ENCODE measurements at regions not wholly inside any gene's neighbourhood (a gene's known extent, or its start where the extent isn't known, plus 50 kb on each side); places are given as distances from the start of the nearest gene placed in this dataset.

GRCh38 chr18:30527917-30528316 is 514.6 kb downstream of the DSC3 start:
- no peak for TF ChIP-seq CTCF (IDR thresholded peaks at IDR 0.05; ENCODE audit: low read depth, low read length, poor library complexity, severe bottlenecking)
- no peak for TF ChIP-seq EZH2phosphoT487 (IDR thresholded peaks at IDR 0.05; ENCODE audit: borderline replicate concordance, low read length)

Measured in DOHH2 (cell line).